HCT116 (cell line): ENCODE measurements at regions not wholly inside any gene's neighbourhood (a gene's known extent, or its start where the extent isn't known, plus 50 kb on each side); places are given as distances from the start of the nearest gene placed in this dataset.

Experiments
- ATAC-seq: fragments of 200-7000 bp; cut with Tn5 transposase; 2 replicates; pipeline ENCODE4 v1.9.1; 2020; ENCODE audit warnings: mild to moderate bottlenecking, moderate library complexity
- BruUV-seq: library from RNA; stranded (reverse); fragments of 400-500 nt; replicated peaks from 2 replicates; lab custom pipeline; 2021; lab: Mats Ljungman, UMichigan
- CTCF ChIA-PET: fragments of 300-600 bp; sonication (Branson Sonifier 250); formaldehyde crosslinking; loops from one replicate; lab custom pipeline; 2021; ENCODE audit warnings: antibody characterized with exemption; lab: Charles Lee
- POLR2A ChIA-PET: fragments of 300-600, 350-600 bp; sonication (Branson Sonifier 250); formaldehyde crosslinking; loops from one replicate; lab custom pipeline; 2021; ENCODE audit warnings: antibody characterized with exemption; lab: Charles Lee
- RAD21 ChIA-PET, 2 experiments: fragments of 300-600 bp; sonication (Branson Sonifier 250); formaldehyde crosslinking; loops; one replicate each; lab custom pipeline; 2023; ENCODE audit warnings: low total read pairs in 2 of 2; ENCODE audit not compliant: uncharacterized antibody in 2 of 2, unreplicated experiment in 2 of 2, low non-redundant PET in 1 of 2; lab: Charles Lee
- DNase-seq: peaks from one replicate; pipeline ENCODE4 v3.0.0-alpha.2; 2010; ENCODE audit warnings: low read depth, low spot score
- H2AFZ ChIP-seq: fragments of 200-600 bp; shearing (Covaris generic), sonication (generic); 2 replicates; pipeline ENCODE4 v1.6.1; 2017; ENCODE audit warnings: low read depth, mixed run types, mixed read lengths, antibody characterized with exemption, low read length; ENCODE audit not compliant: poor library complexity, severe bottlenecking
- H3K27ac ChIP-seq: 2 replicates; pipeline ENCODE4 v1.5.1; 2012; ENCODE audit warnings: low read depth, low read length
- H3K27me3 ChIP-seq: fragments of 200-600 bp; sonication (generic); 2 replicates; pipeline ENCODE4 v1.6.1; 2016; ENCODE audit warnings: mixed run types, low read length, mixed read lengths; ENCODE audit not compliant: insufficient read depth
- H3K36me3 ChIP-seq, 2 experiments: fragments of 200-500 bp in 1 of 2; fragments of 200-600 bp in 1 of 2; sonication (Bioruptor generic) in 1 of 2; sonication (generic) in 1 of 2; 2 replicates each; pipeline versions ENCODE4 v1.5.1 to v1.6.1; 2014 to 2016; ENCODE audit warnings: low read length in 2 of 2, inconsistent platforms in 1 of 2, mixed read lengths in 1 of 2, mixed run types in 1 of 2; ENCODE audit not compliant: insufficient read depth in 2 of 2, control insufficient read depth in 1 of 2
- H3K4me1 ChIP-seq, 2 experiments: fragments of 200-600 bp in 1 of 2; sonication (generic) in 1 of 2; 2 replicates each; pipeline versions ENCODE4 v1.5.1 to v1.6.1; 2012 to 2017; ENCODE audit warnings: low read length in 2 of 2, inconsistent platforms in 1 of 2, mild to moderate bottlenecking in 1 of 2, mixed read lengths in 1 of 2, mixed run types in 1 of 2, moderate library complexity in 1 of 2; ENCODE audit not compliant: insufficient read depth in 2 of 2, control insufficient read depth in 1 of 2
- H3K4me2 ChIP-seq: fragments of 200-600 bp; sonication (generic); 2 replicates; pipeline ENCODE4 v1.6.1; 2017; ENCODE audit warnings: mixed run types, low read length, mixed read lengths
- H3K4me3 ChIP-seq, 2 experiments: fragments of 200-600 bp in 1 of 2; sonication (generic) in 1 of 2; replicated peaks in 1 of 2; 2 replicates each; pipeline ENCODE4 v1.5.1; 2011 to 2016; ENCODE audit warnings: low read length in 2 of 2, control low read depth in 1 of 2, low read depth in 1 of 2, mild to moderate bottlenecking in 1 of 2, mixed read lengths in 1 of 2, mixed run types in 1 of 2
- H3K79me2 ChIP-seq: fragments of 200-600 bp; sonication (generic); 2 replicates; pipeline ENCODE4 v1.6.1; 2017; ENCODE audit warnings: mild to moderate bottlenecking, mixed run types, low read length, moderate library complexity, mixed read lengths; ENCODE audit not compliant: insufficient read depth
- H3K9ac ChIP-seq: fragments of 200-600 bp; sonication (generic); 2 replicates; pipeline ENCODE4 v1.6.1; 2016; ENCODE audit warnings: low read length, mixed read lengths
- H3K9me2 ChIP-seq: fragments of 200-600 bp; sonication (generic), shearing (Covaris generic); 2 replicates; pipeline ENCODE4 v1.6.1; 2017; ENCODE audit warnings: mixed run types, mild to moderate bottlenecking, moderate library complexity; ENCODE audit not compliant: insufficient read depth
- H3K9me3 ChIP-seq, 2 experiments: fragments of 200-500 bp in 1 of 2; fragments of 200-600 bp in 1 of 2; sonication (Bioruptor generic) in 1 of 2; sonication (generic) in 1 of 2; 2 replicates each; pipeline ENCODE4 v1.6.1; 2014 to 2017; ENCODE audit warnings: low read length in 2 of 2, mixed read lengths in 2 of 2, inconsistent platforms in 1 of 2, low read depth in 1 of 2, mild to moderate bottlenecking in 1 of 2, mixed run types in 1 of 2, moderate library complexity in 1 of 2; ENCODE audit not compliant: control insufficient read depth in 1 of 2, insufficient read depth in 1 of 2
- H4K20me1 ChIP-seq: fragments of 200-600 bp; sonication (generic), shearing (Covaris generic); 2 replicates; pipeline ENCODE4 v1.6.1; 2017; ENCODE audit warnings: mixed run types, mild to moderate bottlenecking, moderate library complexity; ENCODE audit not compliant: insufficient read depth
- CEBPB ChIP-seq: IDR thresholded peaks from 2 replicates; pipeline ENCODE4 v1.6.1; 2012; ENCODE audit warnings: low read depth
- EGR1 ChIP-seq: IDR thresholded peaks from 2 replicates; pipeline ENCODE4 v1.6.1; 2012; ENCODE audit warnings: low read depth
- ELF1 ChIP-seq: IDR thresholded peaks from 2 replicates; pipeline ENCODE4 v1.6.1; 2012; ENCODE audit warnings: low read depth, borderline replicate concordance
- EZH2phosphoT487 ChIP-seq: fragments of 200-600 bp; IDR thresholded peaks from 2 replicates; pipeline ENCODE4 v1.6.1; 2018; ENCODE audit warnings: antibody characterized with exemption, borderline replicate concordance
- FOSL1 ChIP-seq: IDR thresholded peaks from 2 replicates; pipeline ENCODE4 v1.6.1; 2012; ENCODE audit warnings: low read depth
- JUND ChIP-seq: IDR thresholded peaks from 2 replicates; pipeline ENCODE4 v1.6.1; 2012
- POLR2A ChIP-seq: IDR thresholded peaks from 2 replicates; pipeline ENCODE4 v1.7.0; 2011; ENCODE audit warnings: borderline replicate concordance; ENCODE audit not compliant: insufficient read depth, insufficient read length; ENCODE audit errors: extremely low read depth
- POLR2AphosphoS5 ChIP-seq: IDR thresholded peaks from 2 replicates; pipeline ENCODE4 v1.6.1; 2011; ENCODE audit warnings: mild to moderate bottlenecking, low read depth, low read length, moderate library complexity
- RAD21 ChIP-seq: IDR thresholded peaks from 2 replicates; pipeline ENCODE4 v1.6.1; 2012; ENCODE audit warnings: low read depth, mild to moderate bottlenecking
- SIN3A ChIP-seq: IDR thresholded peaks from 2 replicates; pipeline ENCODE4 v1.6.1; 2012; ENCODE audit warnings: low read depth
- SP1 ChIP-seq: IDR thresholded peaks from 2 replicates; pipeline ENCODE4 v1.6.1; 2012; ENCODE audit warnings: low read depth
- TCF7L2 ChIP-seq: IDR thresholded peaks from 2 replicates; pipeline ENCODE4 v1.7.0; 2011; ENCODE audit warnings: borderline replicate concordance, inconsistent platforms; ENCODE audit not compliant: insufficient read depth, insufficient read length; ENCODE audit errors: extremely low read depth
- YY1 ChIP-seq: IDR thresholded peaks from 2 replicates; pipeline ENCODE4 v1.6.1; 2011; ENCODE audit warnings: low read length, low read depth, moderate library complexity, mild to moderate bottlenecking; ENCODE audit not compliant: insufficient replicate concordance; ENCODE audit errors: extremely low read depth
- ZNF274 ChIP-seq: fragments of 200-500 bp; sonication (Bioruptor generic); IDR thresholded peaks from 2 replicates; pipeline ENCODE4 v1.6.1; 2014; ENCODE audit warnings: mild to moderate bottlenecking, low read depth, low read length, inconsistent platforms
- intact Hi-C: fragments of 100-400 bp; cut with micrococcal nuclease; formaldehyde crosslinking; loops from 2 replicates; pipeline ENCODE4 v1.10.0; 2022
- TF ChIP-seq, protein P1 (sequence below): IDR thresholded peaks from 2 replicates; pipeline ENCODE4 v1.6.1; 2012
- TF ChIP-seq, protein P2 (sequence below): IDR thresholded peaks from 2 replicates; pipeline ENCODE4 v1.6.1; 2012; ENCODE audit warnings: low read depth
- TF ChIP-seq, protein P3 (sequence below), 3 experiments: fragments of 200-600 bp in 1 of 3; sonication (generic) in 1 of 3; IDR thresholded peaks in 2 of 3; conservative IDR thresholded peaks in 1 of 3; 2 replicates each; pipeline ENCODE4 v1.5.1; 2012 to 2017; ENCODE audit warnings: low read depth in 2 of 3, low read length in 2 of 3, antibody characterized with exemption in 1 of 3, borderline replicate concordance in 1 of 3, control low read depth in 1 of 3, mild to moderate bottlenecking in 1 of 3, mixed read lengths in 1 of 3, mixed run types in 1 of 3, moderate library complexity in 1 of 3; ENCODE audit not compliant: insufficient read depth in 1 of 3

DNA sequence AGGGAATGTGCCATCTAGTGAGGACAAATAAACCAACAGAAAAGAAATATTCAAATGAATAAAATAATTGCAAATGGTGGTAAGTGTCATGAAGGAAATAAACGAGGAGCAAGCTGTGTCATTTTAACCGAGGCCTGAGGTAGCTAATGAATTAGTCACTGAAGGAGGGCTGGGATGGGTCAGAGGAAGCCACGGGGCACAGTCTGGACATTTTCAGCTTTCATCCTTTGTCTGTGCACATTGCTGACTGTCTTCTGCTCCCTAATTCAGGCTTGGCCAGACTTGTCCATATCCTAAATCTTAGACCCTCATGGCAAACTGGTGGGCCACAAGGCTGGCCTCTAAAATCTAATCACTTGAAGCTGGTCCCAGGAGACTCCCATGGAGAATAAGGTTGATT, 138.4 kb downstream of the RHOU start:
- H2AFZ ChIP-seq, result no peak overlapping the region
- no peaks in the 10 kb centered on the region for H3K4me1 ChIP-seq
- ChIA-PET RAD21 (no interaction called here), CTCF (no interaction called here), POLR2A (no interaction called here)
- no peak for DNase-seq
- intact Hi-C loops, result no loop called here
- no peak for ATAC-seq
- no peak overlapping the region for H3K4me2 ChIP-seq
- no peak overlapping the region for H3K27ac ChIP-seq
- BruUV-seq, result no TSS peak
- H3K4me3 ChIP-seq, result no peak overlapping the region
- no peaks in the 10 kb centered on the region for H3K9me3 ChIP-seq
- H3K9me2 ChIP-seq, result no peaks in the 10 kb centered on the region
- H3K27me3 ChIP-seq, result no peaks in the 10 kb centered on the region
- TF ChIP-seq SIN3A, result no peak
- TF ChIP-seq SP1, result no peak
- TF ChIP-seq FOSL1, result no peak
- TF ChIP-seq EZH2phosphoT487, result no peak
- no peak for TF ChIP-seq ELF1
- TF ChIP-seq ZNF274, result no peak
- no peak for TF ChIP-seq POLR2A
- no peak for TF ChIP-seq CEBPB
- TF ChIP-seq, protein P1, sequence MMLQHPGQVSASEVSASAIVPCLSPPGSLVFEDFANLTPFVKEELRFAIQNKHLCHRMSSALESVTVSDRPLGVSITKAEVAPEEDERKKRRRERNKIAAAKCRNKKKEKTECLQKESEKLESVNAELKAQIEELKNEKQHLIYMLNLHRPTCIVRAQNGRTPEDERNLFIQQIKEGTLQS, result no peak
- TF ChIP-seq YY1, result no peak
- no peak for TF ChIP-seq POLR2AphosphoS5
- no peaks in the 10 kb centered on the region for H4K20me1 ChIP-seq
- no peak overlapping the region for H3K9ac ChIP-seq
- no peaks in the 10 kb centered on the region for H3K36me3 ChIP-seq
- H3K79me2 ChIP-seq, result no peaks in the 10 kb centered on the region

DNA sequence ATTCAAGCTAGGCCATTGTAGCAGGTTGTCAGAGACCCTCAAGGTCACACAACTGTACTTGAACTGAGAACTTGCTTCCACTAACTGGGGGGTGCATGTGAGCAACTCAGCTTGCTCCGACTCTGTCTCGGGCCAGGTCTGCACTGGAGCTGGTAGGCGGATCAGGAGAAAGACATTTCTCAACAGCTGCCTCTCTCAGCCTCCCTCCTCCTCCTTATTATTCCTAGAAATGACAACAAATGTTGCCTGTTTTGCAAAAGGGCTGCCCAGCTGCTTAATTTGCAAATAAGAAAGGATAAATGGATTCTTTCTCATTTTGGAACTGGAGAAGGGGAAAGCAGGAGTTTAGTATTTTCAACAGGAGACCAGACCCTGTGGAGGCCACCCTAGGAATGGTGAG, 140.5 kb downstream of the RHOU start:
- Histone ChIP-seq H4K20me1 (no peaks in the 10 kb centered on the region), H3K27ac (no peak overlapping the region), H3K4me1 (no peaks in the 10 kb centered on the region), H3K9me2 (no peaks in the 10 kb centered on the region), H2AFZ (no peak overlapping the region), H3K36me3 (no peaks in the 10 kb centered on the region), H3K4me2 (no peak overlapping the region), H3K27me3 (no peaks in the 10 kb centered on the region), H3K9ac (no peak overlapping the region), H3K9me3 (no peaks in the 10 kb centered on the region), H3K79me2 (no peaks in the 10 kb centered on the region), H3K4me3 (no peak overlapping the region)
- ATAC-seq (no peak), DNase-seq (no peak)
- intact Hi-C loops, result no loop called here
- ChIA-PET RAD21 (no interaction called here), POLR2A (no interaction called here), CTCF (no interaction called here)
- BruUV-seq, result no TSS peak
- TF ChIP-seq SIN3A, result no peak
- TF ChIP-seq EZH2phosphoT487, result no peak
- TF ChIP-seq EGR1, result no peak
- TF ChIP-seq CEBPB, result no peak
- no peak for TF ChIP-seq JUND
- TF ChIP-seq RAD21, result no peak
- TF ChIP-seq, protein P2, sequence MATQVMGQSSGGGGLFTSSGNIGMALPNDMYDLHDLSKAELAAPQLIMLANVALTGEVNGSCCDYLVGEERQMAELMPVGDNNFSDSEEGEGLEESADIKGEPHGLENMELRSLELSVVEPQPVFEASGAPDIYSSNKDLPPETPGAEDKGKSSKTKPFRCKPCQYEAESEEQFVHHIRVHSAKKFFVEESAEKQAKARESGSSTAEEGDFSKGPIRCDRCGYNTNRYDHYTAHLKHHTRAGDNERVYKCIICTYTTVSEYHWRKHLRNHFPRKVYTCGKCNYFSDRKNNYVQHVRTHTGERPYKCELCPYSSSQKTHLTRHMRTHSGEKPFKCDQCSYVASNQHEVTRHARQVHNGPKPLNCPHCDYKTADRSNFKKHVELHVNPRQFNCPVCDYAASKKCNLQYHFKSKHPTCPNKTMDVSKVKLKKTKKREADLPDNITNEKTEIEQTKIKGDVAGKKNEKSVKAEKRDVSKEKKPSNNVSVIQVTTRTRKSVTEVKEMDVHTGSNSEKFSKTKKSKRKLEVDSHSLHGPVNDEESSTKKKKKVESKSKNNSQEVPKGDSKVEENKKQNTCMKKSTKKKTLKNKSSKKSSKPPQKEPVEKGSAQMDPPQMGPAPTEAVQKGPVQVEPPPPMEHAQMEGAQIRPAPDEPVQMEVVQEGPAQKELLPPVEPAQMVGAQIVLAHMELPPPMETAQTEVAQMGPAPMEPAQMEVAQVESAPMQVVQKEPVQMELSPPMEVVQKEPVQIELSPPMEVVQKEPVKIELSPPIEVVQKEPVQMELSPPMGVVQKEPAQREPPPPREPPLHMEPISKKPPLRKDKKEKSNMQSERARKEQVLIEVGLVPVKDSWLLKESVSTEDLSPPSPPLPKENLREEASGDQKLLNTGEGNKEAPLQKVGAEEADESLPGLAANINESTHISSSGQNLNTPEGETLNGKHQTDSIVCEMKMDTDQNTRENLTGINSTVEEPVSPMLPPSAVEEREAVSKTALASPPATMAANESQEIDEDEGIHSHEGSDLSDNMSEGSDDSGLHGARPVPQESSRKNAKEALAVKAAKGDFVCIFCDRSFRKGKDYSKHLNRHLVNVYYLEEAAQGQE, result no peak
- TF ChIP-seq YY1, result no peak
- no peak for TF ChIP-seq TCF7L2
- no peak for TF ChIP-seq POLR2A
- TF ChIP-seq, protein P3, sequence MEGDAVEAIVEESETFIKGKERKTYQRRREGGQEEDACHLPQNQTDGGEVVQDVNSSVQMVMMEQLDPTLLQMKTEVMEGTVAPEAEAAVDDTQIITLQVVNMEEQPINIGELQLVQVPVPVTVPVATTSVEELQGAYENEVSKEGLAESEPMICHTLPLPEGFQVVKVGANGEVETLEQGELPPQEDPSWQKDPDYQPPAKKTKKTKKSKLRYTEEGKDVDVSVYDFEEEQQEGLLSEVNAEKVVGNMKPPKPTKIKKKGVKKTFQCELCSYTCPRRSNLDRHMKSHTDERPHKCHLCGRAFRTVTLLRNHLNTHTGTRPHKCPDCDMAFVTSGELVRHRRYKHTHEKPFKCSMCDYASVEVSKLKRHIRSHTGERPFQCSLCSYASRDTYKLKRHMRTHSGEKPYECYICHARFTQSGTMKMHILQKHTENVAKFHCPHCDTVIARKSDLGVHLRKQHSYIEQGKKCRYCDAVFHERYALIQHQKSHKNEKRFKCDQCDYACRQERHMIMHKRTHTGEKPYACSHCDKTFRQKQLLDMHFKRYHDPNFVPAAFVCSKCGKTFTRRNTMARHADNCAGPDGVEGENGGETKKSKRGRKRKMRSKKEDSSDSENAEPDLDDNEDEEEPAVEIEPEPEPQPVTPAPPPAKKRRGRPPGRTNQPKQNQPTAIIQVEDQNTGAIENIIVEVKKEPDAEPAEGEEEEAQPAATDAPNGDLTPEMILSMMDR (IDR thresholded peaks at IDR 0.05 in 2 of 3, conservative IDR thresholded peaks at IDR 0.05 in 1 of 3; ENCODE audit: borderline replicate concordance in 1 of 3, insufficient read depth in 1 of 3, low read depth in 2 of 3, low read length in 2 of 3), result no peak
